ENCODE measurements at regions not wholly inside any gene's neighbourhood (a gene's known extent, or its start where the extent isn't known, plus 50 kb on each side); places are given as distances from the start of the nearest gene placed in this dataset.
"Not testable (repeated sequence)": the region's sequence is repeated elsewhere in the genome, so short reads cannot be mapped to it uniquely, and the experiment has no call there.

DNA sequence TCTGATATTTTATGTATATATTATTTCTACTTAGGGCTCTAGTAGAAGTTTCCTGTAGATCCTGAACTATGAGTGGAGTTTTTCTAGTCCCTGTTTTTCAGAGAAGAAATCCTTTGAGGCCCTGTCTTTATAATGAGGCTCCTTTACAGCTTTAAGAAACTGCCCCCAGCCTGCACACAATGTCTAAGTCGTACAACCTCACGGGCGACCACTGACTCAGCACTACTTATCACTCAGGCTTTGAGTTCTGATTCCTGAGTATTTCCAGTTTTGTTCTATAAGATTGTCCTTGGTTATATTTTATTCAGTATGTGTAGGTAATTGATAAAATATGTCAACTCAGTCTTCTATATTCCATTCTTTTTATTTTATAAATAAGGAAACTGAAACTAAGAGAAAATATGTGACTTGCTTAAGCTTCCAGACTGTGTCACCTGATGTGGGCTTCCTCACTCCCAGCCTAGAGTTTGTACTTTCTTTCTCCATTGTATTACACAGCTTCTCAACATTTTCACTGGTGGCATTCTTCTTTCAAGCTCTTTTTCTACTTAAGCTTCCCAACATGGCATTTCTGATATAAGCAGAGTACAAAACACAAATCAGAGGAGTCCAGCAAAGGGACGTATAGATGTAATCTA, 167.0 kb downstream of the TBX18 start:
- DNase-seq = no peak
- H3K4me1 ChIP-seq (ENCODE audit: control insufficient read depth, insufficient read depth, low read length) = peaks cover 7% of the 10 kb centered on the region
- 91% methylated on average over 3 to 4 of the region's 4 CpGs for WGBS, 2 experiments (ENCODE audit: insufficient coverage in 1 of 2, insufficient read length in 1 of 2)

DNA sequence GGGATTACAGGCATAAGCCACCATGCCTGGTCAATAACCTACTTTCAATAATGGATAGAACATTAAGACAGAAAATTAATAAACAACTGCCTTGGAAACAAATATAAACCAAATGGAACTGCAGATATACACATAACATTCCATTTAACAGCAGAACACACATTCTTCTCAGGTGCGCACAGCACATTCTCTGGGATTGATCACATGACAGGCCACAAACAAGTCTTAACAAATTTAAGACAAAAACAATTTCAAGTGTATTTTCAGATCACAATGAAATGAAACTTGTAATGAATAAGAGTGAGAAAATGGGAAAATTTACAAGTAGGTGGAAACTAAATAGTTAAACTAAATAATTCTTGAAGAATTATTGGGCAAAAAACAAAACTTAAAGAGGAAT, 167.9 kb downstream of the TBX18 start:
- 96% methylated on average over 1 of the region's 1 CpG; no CpG with 5 or more reads in 1 of the 2 experiments for WGBS, 2 experiments (ENCODE audit: insufficient coverage in 1 of 2, insufficient read length in 1 of 2)
- H3K9ac ChIP-seq (ENCODE audit: extremely low read depth, low read length, poor library complexity, severe bottlenecking) = no peak overlapping the region
- H3K27ac ChIP-seq (ENCODE audit: low read depth, low read length) = no peak overlapping the region
- Mint-ChIP-seq H3K27ac (no peak overlapping the region), H3K36me3 (ENCODE audit: low read depth) (no peaks in the 10 kb centered on the region), H3K4me3 (no peak overlapping the region), H3K27me3 (ENCODE audit: insufficient read depth) (no peaks in the 10 kb centered on the region), H3K9me3 (no peaks in the 10 kb centered on the region), H3K4me1 (peaks cover 8% of the 10 kb centered on the region)
- no peaks in the 10 kb centered on the region for H3K9me3 ChIP-seq (ENCODE audit: control insufficient read depth, low read length)
- no peaks in the 10 kb centered on the region for H3K27me3 ChIP-seq (ENCODE audit: control insufficient read depth, insufficient read depth, low read length, poor library complexity, severe bottlenecking)
- no peaks in the 10 kb centered on the region for H3K36me3 ChIP-seq (ENCODE audit: control insufficient read depth, insufficient read depth, low read length)
- no peak overlapping the region for H3K4me3 ChIP-seq (ENCODE audit: low read length)
- H3K4me1 ChIP-seq (ENCODE audit: control insufficient read depth, insufficient read depth, low read length) = peaks cover 7% of the 10 kb centered on the region
- TF ChIP-seq, protein P1, sequence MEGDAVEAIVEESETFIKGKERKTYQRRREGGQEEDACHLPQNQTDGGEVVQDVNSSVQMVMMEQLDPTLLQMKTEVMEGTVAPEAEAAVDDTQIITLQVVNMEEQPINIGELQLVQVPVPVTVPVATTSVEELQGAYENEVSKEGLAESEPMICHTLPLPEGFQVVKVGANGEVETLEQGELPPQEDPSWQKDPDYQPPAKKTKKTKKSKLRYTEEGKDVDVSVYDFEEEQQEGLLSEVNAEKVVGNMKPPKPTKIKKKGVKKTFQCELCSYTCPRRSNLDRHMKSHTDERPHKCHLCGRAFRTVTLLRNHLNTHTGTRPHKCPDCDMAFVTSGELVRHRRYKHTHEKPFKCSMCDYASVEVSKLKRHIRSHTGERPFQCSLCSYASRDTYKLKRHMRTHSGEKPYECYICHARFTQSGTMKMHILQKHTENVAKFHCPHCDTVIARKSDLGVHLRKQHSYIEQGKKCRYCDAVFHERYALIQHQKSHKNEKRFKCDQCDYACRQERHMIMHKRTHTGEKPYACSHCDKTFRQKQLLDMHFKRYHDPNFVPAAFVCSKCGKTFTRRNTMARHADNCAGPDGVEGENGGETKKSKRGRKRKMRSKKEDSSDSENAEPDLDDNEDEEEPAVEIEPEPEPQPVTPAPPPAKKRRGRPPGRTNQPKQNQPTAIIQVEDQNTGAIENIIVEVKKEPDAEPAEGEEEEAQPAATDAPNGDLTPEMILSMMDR (conservative IDR thresholded peaks at IDR 0.05) = no peak
- DNase-seq = no peak

More for the DNA sequence above, 167.0 kb downstream of the TBX18 start:
- Histone ChIP-seq H3K27me3 (ENCODE audit: control insufficient read depth, insufficient read depth, low read length, poor library complexity, severe bottlenecking) (no peaks in the 10 kb centered on the region), H3K4me3 (ENCODE audit: low read length) (no peak overlapping the region), H3K27ac (ENCODE audit: low read depth, low read length) (no peak overlapping the region), H3K36me3 (ENCODE audit: control insufficient read depth, insufficient read depth, low read length) (no peaks in the 10 kb centered on the region), H3K9me3 (ENCODE audit: control insufficient read depth, low read length) (no peaks in the 10 kb centered on the region), H3K9ac (ENCODE audit: extremely low read depth, low read length, poor library complexity, severe bottlenecking) (no peak overlapping the region)
- H3K4me1 Mint-ChIP-seq = peaks cover 14% of the 10 kb centered on the region
- no peaks in the 10 kb centered on the region for H3K9me3 Mint-ChIP-seq
- H3K27me3 Mint-ChIP-seq (ENCODE audit: insufficient read depth) = no peaks in the 10 kb centered on the region
- H3K36me3 Mint-ChIP-seq (ENCODE audit: low read depth) = no peaks in the 10 kb centered on the region
- no peak overlapping the region for H3K27ac Mint-ChIP-seq
- no peak overlapping the region for H3K4me3 Mint-ChIP-seq
- TF ChIP-seq, protein P1 (conservative IDR thresholded peaks at IDR 0.05) = no peak

DNA sequence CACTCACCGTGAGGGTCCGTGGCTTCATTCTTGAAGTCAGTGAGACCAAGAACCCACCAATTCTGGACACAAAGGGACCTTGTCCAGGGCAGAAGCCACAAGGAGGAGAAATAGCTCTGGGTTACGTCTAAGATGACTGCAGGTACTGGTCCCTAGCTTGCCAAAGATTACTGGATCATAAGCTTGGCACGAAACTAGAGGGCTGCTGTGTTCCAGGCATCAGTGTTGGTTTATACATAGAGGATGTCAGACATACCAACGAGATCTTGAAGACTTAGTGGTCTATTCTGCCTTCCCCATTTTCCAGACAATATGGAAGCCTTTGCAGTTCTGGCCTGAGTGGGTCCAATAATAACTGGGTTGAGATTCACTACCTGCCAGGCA, 175.7 kb downstream of the TBX18 start:
- H3K4me3 ChIP-seq (ENCODE audit: low read length) = no peak overlapping the region
- H3K27me3 ChIP-seq (ENCODE audit: control insufficient read depth, insufficient read depth, low read length, poor library complexity, severe bottlenecking) = no peaks in the 10 kb centered on the region
- Mint-ChIP-seq H3K27ac (no peak overlapping the region), H3K36me3 (ENCODE audit: low read depth) (peaks cover 6% of the 10 kb centered on the region), H3K9me3 (peaks cover 21% of the 10 kb centered on the region), H3K4me1 (peaks cover 14% of the 10 kb centered on the region), H3K27me3 (ENCODE audit: insufficient read depth) (no peaks in the 10 kb centered on the region), H3K4me3 (no peak overlapping the region)
- H3K36me3 ChIP-seq (ENCODE audit: control insufficient read depth, insufficient read depth, low read length) = no peaks in the 10 kb centered on the region
- no peak overlapping the region for H3K9ac ChIP-seq (ENCODE audit: extremely low read depth, low read length, poor library complexity, severe bottlenecking)
- TF ChIP-seq, protein P1 (conservative IDR thresholded peaks at IDR 0.05) = no peak
- no peak for DNase-seq
- WGBS, 2 experiments (ENCODE audit: insufficient coverage in 1 of 2, insufficient read length in 1 of 2) = 93% methylated on average over 5 of the region's 5 CpGs; no CpG with 5 or more reads in 1 of the 2 experiments
- H3K4me1 ChIP-seq (ENCODE audit: control insufficient read depth, insufficient read depth, low read length) = no peaks in the 10 kb centered on the region
- no peak overlapping the region for H3K27ac ChIP-seq (ENCODE audit: low read depth, low read length)
- peaks cover 11% of the 10 kb centered on the region for H3K9me3 ChIP-seq (ENCODE audit: control insufficient read depth, low read length)

DNA sequence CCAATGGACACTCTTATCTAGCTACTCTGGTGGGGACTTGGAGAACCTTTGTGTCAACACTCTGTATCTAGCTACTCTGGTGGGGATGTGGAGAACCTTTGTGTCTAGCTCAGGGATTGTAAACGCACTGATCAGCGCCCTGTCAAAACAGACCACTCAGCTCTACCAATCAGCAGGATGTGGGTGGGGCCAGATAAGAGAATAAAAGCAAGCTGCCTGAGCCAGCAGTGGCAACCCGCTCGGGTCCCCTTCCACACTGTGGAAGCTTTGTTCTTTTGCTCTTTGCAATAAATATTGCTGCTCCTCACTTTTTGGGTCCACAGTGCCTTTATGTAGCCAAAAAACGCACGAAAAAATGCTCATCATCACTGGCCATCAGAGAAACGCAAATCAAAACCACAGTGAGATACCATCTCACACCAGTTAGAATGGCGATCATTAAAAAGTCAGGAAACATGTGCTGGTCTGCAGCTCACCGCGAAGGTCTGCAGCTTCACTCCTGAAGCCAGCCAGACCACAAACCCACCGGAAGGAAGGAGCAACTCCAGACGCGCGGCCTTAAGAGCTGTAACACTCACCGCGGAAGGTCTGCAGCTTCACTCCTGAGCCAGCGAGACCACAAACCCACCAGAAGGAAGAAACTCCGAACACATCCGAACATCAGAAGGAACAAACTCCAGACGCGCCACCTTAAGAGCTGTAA, 176.3 kb downstream of the TBX18 start:
- H3K27me3 Mint-ChIP-seq (ENCODE audit: insufficient read depth); H3K4me1 ChIP-seq (ENCODE audit: control insufficient read depth, insufficient read depth, low read length); H3K9ac ChIP-seq (ENCODE audit: extremely low read depth, low read length, poor library complexity, severe bottlenecking); H3K4me3 ChIP-seq (ENCODE audit: low read length); H3K27ac ChIP-seq (ENCODE audit: low read depth, low read length); DNase-seq; H3K27me3 ChIP-seq (ENCODE audit: control insufficient read depth, insufficient read depth, low read length, poor library complexity, severe bottlenecking); H3K27ac Mint-ChIP-seq; H3K4me3 Mint-ChIP-seq; H3K36me3 Mint-ChIP-seq (ENCODE audit: low read depth); H3K36me3 ChIP-seq (ENCODE audit: control insufficient read depth, insufficient read depth, low read length): not testable (repeated sequence)
- H3K9me3 ChIP-seq (ENCODE audit: control insufficient read depth, low read length) = peaks cover 11% of the 10 kb centered on the region
- H3K9me3 Mint-ChIP-seq = peaks cover 21% of the 10 kb centered on the region
- WGBS, 2 experiments (ENCODE audit: insufficient coverage in 1 of 2, insufficient read length in 1 of 2) = 81 to 83% methylated on average over 7 to 21 of the region's 21 CpGs
- H3K4me1 Mint-ChIP-seq = peaks cover 14% of the 10 kb centered on the region
